HG02798 (cell line): ENCODE measurements at regions not wholly inside any gene's neighbourhood (a gene's known extent, or its start where the extent isn't known, plus 50 kb on each side); places are given as distances from the start of the nearest gene placed in this dataset.
A peak's percentile ranks its signal among the peaks of the same experiment; 100 is the strongest.
"Not testable (repeated sequence)": the region's sequence is repeated elsewhere in the genome, so short reads cannot be mapped to it uniquely, and the experiment has no call there.

Source experiments
- ATAC-seq: cut with Tn5 transposase; IDR thresholded peaks from one replicate; pipeline ENCODE4 v1.9.1; 2021; ENCODE audit warnings: mild to moderate bottlenecking; ENCODE audit not compliant: unreplicated experiment, poor library complexity

DNA sequence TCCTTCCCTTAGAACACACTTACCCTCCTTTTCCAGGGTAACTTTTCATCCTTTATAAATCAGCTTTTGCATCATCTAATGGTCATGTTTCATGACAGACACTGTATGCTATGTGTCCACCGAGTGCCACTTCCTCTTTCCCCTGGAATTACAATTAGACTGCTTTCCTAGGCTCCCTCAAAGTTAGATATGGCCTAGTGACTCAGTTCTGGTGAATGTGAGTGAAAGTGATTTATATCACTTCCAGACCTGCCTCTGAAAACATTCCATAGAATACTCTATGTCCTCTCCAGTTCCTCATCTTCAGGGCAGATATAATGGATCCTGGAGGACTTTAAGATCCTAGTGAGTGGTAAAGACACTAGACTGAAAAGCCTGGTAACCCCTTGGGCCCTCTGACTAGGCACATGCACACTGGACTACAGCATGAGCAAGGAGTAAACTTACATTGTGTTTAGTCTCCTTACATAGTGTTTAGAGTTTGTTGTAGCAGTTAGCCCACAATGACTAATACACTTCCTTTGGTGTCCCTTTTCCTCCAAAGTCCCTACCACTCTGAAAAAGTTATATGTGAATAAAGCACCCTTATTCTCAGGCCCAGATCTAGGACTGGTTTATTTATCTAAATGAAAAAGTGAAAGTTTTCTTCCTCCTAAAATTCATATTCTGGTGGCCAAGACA, 59.3 kb downstream of the GPR88 start:
- no peak for ATAC-seq

DNA sequence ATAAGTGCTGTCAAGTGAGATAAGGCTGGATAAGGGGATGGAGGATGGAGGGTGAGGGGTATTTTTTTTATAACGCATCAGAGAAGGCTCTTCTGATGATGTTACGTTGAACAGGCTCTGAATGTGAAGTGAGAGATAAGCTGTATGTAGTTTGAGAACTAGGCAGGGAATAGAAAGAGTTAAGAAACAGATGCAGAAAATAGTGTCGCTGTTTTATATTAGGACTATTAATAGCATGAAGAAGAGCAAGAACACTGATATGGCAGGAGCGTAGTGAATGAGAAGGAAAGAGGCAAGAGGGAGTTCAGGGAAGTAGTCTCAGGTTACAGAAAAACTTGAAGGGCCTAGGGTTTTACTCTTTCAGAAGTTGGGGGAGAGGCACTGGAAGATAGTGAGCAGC, 59.8 kb downstream of the GPR88 start:
- ATAC-seq = no peak

DNA sequence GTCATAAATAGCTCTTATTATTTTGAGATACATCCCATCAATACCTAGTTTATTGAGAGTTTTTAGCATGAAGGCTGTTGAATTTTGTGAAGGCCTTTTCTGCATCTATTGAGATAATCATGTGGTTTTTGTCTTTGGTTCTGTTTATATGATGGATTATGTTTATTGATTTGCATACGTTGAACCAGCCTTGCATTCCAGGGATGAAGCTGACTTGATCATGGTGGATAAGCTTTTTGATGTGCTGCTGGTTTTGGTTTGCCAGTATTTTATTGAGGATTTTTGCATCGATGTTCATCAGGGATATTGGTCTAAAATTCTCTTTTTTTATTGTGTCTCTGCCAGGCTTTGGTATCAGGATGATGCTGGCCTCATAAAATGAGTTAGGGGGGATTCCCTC, 62.4 kb downstream of the GPR88 start:
- ATAC-seq = not testable (repeated sequence)

DNA sequence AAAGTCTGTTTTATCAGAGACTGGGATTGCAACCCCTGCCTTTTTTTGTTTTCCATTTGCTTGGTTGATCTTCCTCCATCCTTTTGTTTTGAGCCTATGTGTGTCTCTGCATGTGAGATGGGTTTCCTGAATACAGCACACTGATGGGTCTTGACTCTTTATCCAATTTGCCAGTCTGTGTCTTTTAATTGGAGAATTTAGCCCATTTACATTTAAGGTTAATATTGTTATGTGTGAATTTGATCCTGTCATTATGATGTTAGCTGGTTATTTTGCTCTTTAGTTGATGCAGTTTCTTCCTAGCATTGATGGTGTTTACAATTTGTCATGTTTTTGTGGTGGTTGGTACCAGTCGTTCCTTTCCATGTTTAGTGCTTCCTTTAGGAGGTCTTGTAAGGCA, 64.1 kb downstream of the GPR88 start:
- not testable (repeated sequence) for ATAC-seq

DNA sequence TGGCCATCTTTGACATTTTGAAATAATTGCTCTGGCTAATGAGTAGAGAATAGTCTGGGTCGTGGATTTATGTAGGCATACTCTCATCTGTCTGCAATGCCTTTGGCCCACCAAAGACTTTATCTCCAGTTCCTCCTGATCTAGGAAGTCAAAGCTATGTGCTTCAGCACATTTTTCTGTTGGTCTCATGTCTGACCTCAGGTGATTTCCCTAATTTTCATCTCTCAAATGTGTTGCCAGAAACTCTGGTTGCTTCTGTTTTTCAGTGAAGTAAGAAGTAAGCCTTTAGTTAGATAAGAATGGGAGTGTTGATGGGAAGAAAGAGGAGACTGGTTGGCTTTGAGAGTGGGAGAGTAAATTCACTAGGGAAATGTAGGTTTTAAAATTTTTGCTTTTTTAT, 66.4 kb downstream of the GPR88 start:
- ATAC-seq = peak; percentile 76

DNA sequence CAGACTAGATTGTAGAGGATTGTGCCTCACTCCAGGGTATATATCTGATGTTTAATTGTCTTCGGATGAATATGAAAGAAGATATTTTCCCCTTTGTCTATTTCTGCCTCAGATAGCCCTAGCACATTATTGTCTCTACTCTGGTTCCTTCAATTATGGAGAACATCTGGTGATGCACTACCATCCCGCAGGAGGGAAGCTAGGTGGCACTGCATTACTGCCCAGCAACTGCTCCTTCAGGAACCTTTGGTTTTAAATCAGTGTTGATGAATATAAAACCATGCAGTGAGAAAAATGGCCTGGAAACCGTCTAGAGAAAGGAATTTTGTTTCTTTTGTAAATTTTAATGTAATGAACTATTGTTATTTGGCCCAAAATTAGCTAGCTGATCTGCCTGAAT, 68.5 kb downstream of the GPR88 start:
- ATAC-seq = no peak

DNA sequence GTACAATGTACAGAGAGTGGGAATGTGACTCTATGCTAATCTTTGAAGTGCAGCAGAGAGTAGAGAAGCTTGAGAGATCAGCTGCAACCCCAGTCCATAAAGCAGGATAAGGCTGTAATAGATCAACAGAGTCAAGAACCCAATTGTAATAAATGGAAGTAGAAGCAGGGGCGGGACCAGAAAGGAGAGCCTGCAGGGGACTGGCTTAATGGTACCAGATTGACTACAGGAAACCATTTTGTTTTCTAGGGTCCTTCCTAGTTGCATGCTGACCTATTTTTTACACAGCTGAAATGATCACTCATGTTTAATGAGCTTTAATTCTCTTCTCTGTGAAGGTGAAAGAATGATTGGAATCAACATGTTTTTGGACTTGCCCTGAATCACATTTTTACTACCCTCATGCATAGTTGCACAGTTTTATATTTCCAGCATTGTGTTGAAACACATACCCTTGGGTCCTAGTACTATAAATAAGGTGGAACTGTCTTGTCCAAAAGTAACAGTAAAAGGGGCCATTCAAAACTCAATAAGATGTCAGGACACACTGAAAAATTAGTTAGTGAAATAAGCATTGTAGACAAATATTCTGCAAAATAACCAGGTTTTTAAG, 69.8 kb downstream of the GPR88 start:
- ATAC-seq = no peak

DNA sequence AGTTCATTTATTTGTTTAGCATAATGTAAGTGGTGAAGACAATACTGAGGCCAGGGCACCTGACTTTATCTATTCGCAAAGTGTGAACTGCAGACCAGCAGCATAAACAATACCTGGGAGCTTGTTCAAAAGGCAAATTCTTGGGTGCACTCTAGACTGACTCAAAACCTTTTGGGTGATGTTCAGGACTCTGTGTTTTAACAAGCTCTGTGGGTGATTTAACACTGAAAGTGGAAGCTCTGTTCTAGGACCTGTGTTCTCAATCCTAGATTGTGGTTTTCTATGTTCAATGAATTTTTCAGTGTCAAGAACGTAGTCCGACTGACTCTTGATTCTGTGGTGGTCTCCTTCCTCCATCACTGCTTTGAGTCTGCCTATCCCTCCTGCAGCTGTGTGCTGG, 71.9 kb downstream of the GPR88 start:
- ATAC-seq = no peak

DNA sequence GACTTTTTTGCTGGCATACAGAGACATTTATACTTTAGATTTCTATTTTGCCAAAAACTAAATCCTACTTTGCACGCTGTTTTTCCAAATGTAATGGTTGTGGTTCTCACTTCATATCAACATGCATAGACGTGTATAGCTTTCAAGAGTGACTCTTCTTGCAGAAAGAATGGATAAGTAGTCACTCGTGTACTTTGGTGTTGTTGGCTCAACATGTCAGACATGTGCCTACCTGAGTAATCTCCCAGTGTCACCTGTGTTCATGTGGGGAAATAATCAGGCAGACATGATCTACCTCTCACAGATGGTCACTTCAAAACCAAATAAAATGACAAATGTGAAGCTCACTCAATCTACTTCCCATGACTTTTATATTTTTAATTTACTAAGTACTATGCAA, 73.1 kb downstream of the GPR88 start:
- ATAC-seq = no peak

DNA sequence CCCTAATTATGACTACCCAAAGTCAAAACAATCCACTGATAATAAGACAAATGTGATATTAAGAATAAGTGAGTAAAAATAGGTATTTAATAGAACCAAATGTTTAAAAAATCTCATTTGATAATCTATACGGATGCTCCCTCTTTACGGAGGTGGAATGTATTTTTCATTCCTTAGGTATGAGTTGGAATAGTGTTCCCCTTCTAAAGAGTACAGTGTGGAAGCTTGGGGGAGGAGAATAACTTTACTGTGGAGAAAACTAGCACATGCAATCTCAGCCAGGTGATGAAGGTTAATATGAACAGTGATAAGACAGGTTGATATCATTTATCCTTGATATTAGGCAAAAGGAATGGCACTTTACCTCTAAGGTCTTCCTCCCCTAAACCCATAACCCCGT, 74.6 kb downstream of the GPR88 start:
- no peak for ATAC-seq

DNA sequence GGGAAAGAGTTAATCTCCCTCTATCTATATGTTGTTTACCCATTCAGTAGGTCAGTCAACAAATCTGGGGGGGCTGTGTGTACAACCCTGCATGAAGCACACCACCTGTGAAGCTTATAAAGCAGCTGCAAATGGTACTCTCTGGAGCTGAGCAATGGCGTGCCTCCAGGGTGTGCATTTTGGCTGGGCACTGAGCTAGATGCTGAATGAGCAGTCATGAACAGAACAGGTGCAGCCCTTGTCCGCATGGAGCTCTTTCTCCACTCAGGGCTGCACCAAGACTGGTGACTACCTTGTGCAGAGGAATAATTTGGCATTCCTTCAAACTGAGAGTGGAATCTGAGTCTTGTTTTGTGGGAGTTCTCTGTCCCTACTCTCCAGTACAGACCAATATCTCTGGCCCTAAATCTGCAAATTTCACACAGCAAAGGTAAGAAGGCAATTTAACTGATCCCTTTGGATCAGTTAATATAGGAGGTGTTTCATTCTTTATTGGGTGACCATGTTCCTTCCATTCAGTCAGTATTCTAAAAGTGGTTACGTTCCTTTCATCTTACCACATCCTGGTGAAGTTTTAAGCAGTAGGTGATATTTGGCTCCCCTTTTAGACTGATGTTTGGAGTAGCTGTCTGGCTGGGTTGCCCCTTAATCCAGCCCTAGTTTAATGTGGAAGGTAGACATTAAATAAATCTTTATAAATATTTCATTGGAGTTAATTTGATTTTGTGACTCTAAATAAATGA, 76.0 kb downstream of the GPR88 start:
- no peak for ATAC-seq

DNA sequence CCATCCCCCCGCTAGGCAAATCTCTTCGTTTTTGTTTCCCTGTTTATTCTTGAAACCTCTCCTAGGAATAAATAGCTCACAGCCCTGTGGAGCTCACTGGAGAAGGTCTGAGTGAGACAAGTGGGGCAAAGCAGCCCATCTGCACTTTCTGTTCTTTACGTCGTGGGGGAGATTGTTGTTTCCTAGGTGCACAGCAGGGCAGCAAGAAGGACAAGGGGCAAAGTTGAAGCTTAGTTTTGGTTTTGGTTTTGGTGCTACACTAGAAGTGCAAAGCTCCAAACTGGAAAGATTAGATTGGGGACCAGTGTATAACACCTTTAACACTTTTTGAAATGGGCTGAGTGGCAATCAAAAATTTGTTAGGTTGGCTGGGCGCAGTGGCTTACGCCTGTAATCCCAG, 76.6 kb downstream of the GPR88 start:
- ATAC-seq = no peak

DNA sequence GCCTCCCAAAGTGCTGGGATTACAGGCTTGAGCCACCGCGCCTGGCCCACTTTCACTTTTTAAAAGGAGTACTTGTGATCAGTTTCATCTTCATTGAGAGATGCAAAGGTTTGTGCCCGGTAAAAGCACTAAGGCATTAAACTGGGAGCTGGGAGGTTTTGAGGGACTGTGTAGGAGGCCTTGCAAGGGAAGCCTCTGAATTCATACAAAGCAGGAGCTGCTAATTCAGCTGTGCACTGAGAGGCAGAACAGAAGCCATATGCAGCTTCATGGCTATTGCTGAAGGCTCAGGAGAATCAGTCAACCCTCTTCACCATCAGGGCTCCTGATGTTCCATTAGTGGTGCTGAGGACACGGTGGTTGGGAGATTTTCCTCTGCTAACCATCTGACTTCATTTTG, 77.7 kb downstream of the GPR88 start:
- ATAC-seq = no peak

DNA sequence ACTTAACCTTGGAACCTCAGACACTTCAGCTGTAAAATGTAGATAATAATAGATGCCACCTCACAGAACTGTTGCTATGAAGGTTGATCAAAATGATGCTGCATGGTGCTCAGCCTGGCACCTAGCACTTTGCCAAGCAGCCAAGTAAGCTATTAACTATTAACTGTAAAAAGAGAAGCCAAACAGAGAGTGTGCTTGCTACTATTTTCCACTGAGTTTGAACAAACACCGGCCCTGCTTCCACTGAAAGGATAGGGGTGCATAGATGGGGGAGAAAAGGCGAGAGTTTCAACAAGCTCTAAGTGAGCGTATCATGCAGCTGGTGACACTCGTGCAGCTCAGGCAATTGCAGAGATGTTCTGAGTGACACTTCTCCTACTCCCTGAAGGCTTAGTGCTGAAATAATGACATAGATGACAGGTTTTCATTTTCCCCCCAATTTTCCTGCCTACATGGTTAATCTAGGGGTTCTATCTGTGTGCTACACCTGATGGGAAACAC, 78.2 kb downstream of the GPR88 start:
- no peak for ATAC-seq

DNA sequence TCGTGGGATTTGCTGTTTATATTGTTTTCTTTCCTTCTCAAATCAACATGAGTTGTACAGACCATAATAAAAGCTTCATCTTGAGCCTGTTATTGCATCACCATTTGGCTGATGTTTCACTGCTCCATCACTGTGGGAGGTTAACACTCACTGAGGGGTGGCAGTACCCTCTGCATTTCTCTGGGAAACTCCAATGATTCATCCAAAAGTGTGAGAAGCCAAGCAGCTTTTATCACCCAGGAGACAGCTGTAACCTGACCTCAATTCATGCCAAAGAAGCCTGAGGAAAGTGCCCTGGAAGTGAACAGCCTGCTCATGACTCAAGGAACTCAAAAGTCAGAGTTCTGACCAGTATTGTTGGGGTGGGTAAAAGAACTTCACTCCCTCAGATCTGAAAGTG, 84.1 kb downstream of the GPR88 start:
- no peak for ATAC-seq

DNA sequence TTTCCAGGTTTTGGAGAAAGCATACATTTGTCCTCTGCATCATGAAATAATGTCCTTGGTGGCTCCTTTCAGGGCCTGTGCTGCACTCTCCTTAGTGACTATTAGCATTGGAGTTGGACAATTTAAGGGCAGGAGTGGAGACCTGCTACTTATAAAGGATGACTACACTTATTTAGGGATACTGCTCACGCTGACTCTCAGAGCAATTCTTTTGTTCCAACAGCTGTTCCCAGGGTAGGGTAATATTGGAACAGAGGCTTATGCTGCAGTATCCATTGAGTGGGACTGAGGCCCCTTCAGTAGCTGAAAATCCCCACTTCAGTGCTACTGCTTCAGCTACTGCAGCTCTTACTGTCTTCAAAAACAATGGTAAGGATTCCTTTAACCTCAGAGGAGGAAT, 84.6 kb downstream of the GPR88 start:
- no peak for ATAC-seq

DNA sequence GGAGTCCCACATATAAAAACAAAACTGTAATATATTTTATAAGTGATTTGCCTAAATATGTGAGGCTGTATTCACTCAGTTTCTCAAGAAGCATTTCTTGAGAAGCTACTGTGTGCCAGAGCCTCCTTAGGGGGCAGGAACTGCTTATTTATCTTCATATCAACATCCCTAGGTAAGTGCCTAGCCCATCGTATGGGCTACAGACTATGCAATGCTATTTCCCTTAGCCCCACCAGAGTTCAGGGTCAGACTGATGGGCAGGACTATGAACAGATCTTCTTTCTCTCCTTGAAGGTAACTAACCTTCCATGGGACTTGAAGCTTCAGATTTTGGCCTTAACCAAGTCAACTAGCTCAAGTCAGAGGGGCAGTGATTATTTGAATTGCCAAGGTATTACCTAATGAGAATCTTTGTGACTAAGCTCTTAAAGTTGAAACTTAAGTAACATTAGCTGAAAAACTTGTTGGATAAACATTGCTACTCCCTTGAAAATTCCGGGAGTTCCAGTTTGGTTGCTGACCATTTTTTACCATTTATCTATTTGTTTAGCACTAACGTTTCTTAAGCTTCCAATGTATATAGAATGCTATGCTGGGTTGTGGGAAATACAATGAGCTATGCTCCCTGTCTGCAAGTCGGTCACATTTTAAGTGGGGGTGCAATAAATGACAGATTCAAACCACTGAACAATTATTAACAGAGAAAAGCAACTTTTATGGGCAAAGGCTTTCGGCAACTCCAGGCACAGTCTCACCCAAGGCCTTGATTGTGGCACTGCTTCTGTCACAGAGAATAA, 85.2 kb downstream of the GPR88 start:
- no peak for ATAC-seq

DNA sequence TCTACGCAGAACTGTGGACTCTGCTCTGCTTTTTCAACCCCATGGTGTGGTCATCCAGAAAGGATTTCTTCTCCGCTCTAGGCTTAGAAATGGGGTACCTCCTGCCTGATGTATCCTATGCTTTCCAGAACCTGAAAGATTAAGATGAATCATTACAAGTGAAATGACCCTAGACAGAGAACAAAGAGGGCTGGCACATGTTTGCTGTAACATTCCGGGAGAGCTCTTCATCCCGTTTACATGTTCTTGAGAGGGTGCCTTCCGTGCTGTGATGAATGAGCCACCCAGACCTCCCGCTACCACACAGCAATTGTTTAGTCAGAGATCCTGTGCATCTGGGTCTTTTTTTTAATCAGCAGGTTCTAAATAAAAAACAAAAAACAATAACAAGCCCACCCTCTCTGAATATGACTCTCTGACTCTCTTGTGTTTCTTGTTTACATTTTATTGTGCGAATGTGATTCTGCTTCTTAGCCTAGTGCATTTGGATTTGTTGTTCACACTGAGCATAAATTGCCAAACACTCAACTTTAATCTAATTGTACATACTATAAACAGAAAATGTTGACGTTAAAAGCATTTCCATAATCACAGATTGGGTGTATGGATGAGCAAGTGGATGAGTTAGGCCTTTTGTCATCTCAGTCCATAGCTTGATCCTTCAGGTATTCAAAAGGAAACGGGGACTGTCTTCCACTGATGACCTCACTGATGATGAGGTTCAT, 87.1 kb downstream of the GPR88 start:
- no peak for ATAC-seq

DNA sequence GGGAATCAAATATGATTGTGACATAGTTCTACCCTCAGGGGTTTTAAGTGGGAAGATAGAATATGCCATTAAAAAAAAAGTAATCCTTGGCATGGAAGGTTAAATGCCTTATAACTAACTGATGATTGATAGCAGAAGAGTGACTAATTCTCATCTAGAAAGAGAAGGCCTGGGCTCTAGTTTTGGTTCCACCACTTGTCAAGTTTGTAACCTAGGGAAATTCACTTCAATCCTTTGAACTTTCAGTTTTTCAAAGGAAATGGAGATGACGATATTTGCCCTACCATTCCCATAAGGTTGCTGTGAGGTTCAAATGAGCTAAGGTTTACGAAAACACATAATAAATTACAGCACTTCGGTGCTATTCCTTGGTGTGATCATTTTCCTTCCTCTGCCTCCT, 88.5 kb downstream of the GPR88 start:
- ATAC-seq = no peak

DNA sequence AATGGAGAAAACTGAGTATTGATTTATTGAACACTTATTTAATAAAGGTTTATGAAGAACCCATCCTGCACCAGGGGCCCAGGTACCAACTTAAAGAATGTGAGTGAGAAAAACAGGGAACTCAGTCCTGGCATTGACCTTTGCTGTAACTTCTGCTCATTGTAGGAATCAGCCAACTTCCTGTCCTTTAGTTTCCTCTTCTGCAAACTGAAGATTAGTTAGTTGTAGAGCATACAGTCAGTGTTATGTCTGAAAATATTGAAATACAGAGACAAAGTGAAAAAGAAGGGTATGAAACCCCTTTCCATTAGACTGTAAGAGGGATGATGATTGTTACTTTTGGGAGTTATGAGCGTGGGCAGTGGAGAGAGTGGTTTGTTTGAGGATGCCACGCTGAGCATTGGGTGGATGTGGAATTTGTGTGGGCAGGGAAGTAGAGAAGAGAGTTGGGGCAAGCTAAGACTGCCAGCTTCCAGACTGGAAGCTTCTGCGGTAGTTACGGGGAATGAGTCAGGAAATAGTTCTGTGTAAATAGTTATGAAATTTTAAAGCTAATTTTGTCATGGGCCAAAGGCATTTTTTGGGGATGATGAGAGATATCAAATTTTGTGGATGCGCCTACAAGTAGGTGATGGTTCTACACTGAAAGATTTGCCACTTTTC, 89.2 kb downstream of the GPR88 start:
- ATAC-seq = no peak
